Neural cell (in vitro differentiated cells): ENCODE measurements at regions not wholly inside any gene's neighbourhood (a gene's known extent, or its start where the extent isn't known, plus 50 kb on each side); places are given as distances from the start of the nearest gene placed in this dataset.

Source experiments
- H2AFZ ChIP-seq: fragments of 200-600, 300-800 bp; sonication (generic), shearing (Covaris generic); 2 replicates; pipeline ENCODE4 v1.6.0; 2014; ENCODE audit warnings: low read depth, mild to moderate bottlenecking, antibody characterized with exemption, low read length, moderate library complexity
- H3F3A ChIP-seq: fragments of 200-600 bp; shearing (Covaris generic); 2 replicates; pipeline ENCODE4 v1.6.1; 2016; ENCODE audit warnings: mild to moderate bottlenecking, moderate library complexity, mixed read lengths, antibody characterized with exemption, low read length; ENCODE audit not compliant: insufficient read depth, poor library complexity, severe bottlenecking
- H3K27ac ChIP-seq: fragments of 200-600, 300-800 bp; sonication (generic), shearing (Covaris generic); 2 replicates; pipeline ENCODE4 v1.5.1; 2014; ENCODE audit warnings: mild to moderate bottlenecking, low read length, moderate library complexity
- H3K27me3 ChIP-seq: fragments of 300-800, 200-600 bp; sonication (generic), shearing (Covaris generic); 2 replicates; pipeline ENCODE4 v1.6.0; 2014; ENCODE audit warnings: mild to moderate bottlenecking, low read depth, low read length, moderate library complexity; ENCODE audit not compliant: insufficient read depth
- H3K36me3 ChIP-seq: fragments of 300-800, 200-600 bp; sonication (generic), shearing (Covaris generic); 2 replicates; pipeline ENCODE4 v1.5.1; 2014; ENCODE audit warnings: mild to moderate bottlenecking, antibody characterized with exemption, low read length, moderate library complexity; ENCODE audit not compliant: insufficient read depth
- H3K4me2 ChIP-seq: fragments of 300-800, 200-600 bp; sonication (generic), shearing (Covaris generic); 2 replicates; pipeline ENCODE4 v1.6.0; 2014; ENCODE audit warnings: mild to moderate bottlenecking, low read length
- H3K4me3 ChIP-seq: fragments of 300-800, 200-600 bp; sonication (generic), shearing (Covaris generic); 2 replicates; pipeline ENCODE4 v1.5.1; 2014; ENCODE audit warnings: mild to moderate bottlenecking, low read length, moderate library complexity
- H3K79me2 ChIP-seq: fragments of 200-600 bp; shearing (Covaris generic); replicated peaks from 2 replicates; pipeline ENCODE4 v1.6.0; 2014; ENCODE audit warnings: mild to moderate bottlenecking, low read length, moderate library complexity; ENCODE audit not compliant: insufficient read depth
- H3K9ac ChIP-seq: fragments of 300-800, 200-600 bp; sonication (generic), shearing (Covaris generic); 2 replicates; pipeline ENCODE4 v1.6.1; 2016; ENCODE audit warnings: mild to moderate bottlenecking, low read length, mixed read lengths
- H3K9me2 ChIP-seq: fragments of 200-600 bp; shearing (Covaris generic); 2 replicates; pipeline ENCODE4 v1.6.1; 2016; ENCODE audit warnings: mild to moderate bottlenecking, low read length, mixed read lengths; ENCODE audit not compliant: insufficient read depth
- H3K9me3 ChIP-seq: fragments of 200-600, 300-800 bp; sonication (generic), shearing (Covaris generic); 2 replicates; pipeline ENCODE4 v1.6.1; 2016; ENCODE audit warnings: mild to moderate bottlenecking, mixed run types, low read length, moderate library complexity, mixed read lengths
- H4K20me1 ChIP-seq: fragments of 200-600 bp; shearing (Covaris generic); 2 replicates; pipeline ENCODE4 v1.6.1; 2016; ENCODE audit warnings: mild to moderate bottlenecking, mixed run types; ENCODE audit not compliant: insufficient read depth
- EP300 ChIP-seq: fragments of 450-650 bp; conservative IDR thresholded peaks from 2 replicates; pipeline ENCODE4 v1.6.1; 2014; ENCODE audit warnings: antibody characterized with exemption, mild to moderate bottlenecking, moderate library complexity; ENCODE audit not compliant: poor library complexity, severe bottlenecking
- EZH2 ChIP-seq: fragments of 200-600, 300-800 bp; shearing (Covaris generic), sonication (generic); IDR thresholded peaks from 2 replicates; pipeline ENCODE4 v1.6.1; 2014; ENCODE audit warnings: antibody characterized with exemption, low read length, borderline replicate concordance, mild to moderate bottlenecking; ENCODE audit not compliant: insufficient read depth, poor library complexity, severe bottlenecking
- MXI1 ChIP-seq: fragments of 450-650 bp; conservative IDR thresholded peaks from 2 replicates; pipeline ENCODE4 v1.6.1; 2014; ENCODE audit warnings: antibody characterized with exemption, mild to moderate bottlenecking; ENCODE audit not compliant: poor library complexity, severe bottlenecking
- POLR2AphosphoS5 ChIP-seq: IDR thresholded peaks from 2 replicates; pipeline ENCODE4 v1.6.1; 2012
- RAD21 ChIP-seq: fragments of 450-650 bp; conservative IDR thresholded peaks from 2 replicates; pipeline ENCODE4 v1.6.1; 2014; ENCODE audit warnings: antibody characterized with exemption, mild to moderate bottlenecking, moderate library complexity
- SMC3 ChIP-seq: fragments of 450-650 bp; conservative IDR thresholded peaks from 2 replicates; pipeline ENCODE4 v1.6.1; 2014; ENCODE audit warnings: antibody characterized with exemption, mild to moderate bottlenecking, moderate library complexity; ENCODE audit not compliant: poor library complexity
- TAF1 ChIP-seq: IDR thresholded peaks from 2 replicates; pipeline ENCODE4 v1.6.1; 2012; ENCODE audit warnings: low read depth
- TF ChIP-seq, protein P1 (sequence below): fragments of 450-650 bp; IDR thresholded peaks from 2 replicates; pipeline ENCODE4 v1.5.1; 2014; ENCODE audit warnings: antibody characterized with exemption, mild to moderate bottlenecking, moderate library complexity; ENCODE audit not compliant: poor library complexity, severe bottlenecking
- TF ChIP-seq, protein P2 (sequence below): IDR thresholded peaks from 2 replicates; pipeline ENCODE4 v1.6.1; 2012; ENCODE audit warnings: borderline replicate concordance

DNA sequence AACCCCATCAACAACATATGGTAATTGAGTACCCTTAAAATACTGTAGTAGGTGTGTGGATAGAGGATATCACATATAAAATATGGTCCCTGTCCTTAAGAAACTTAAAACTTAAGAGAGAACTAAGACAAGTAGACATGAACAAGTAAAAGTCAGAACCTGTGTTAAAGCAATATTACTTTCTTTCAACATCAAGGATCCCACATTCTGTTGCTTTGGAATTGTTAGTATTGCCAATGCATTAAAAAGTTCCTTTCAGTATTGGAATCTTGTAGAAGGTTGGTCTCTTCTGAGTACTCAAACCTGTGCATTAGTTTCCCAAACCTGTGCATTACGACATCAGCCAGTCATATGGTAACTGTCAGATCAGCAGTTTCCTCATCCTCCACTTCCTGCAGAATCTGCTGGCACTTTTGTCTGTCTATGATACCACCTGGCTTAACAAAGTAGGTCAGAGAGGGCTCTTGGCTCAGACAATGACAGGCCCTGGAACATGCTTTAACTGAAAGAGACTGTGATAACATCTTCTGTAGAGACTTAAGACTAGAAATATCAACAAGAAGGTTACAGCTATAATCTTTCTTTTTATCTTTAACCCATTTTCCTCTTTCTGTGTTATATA lies 56.5 kb downstream of the CCDC71L start:
- Histone ChIP-seq H3K4me2 (no peak overlapping the region), H3K36me3 (no peaks in the 10 kb centered on the region)
- TF ChIP-seq MXI1 (no peak), EP300 (no peak), RAD21 (no peak), EZH2 (no peak), POLR2AphosphoS5 (no peak), TAF1 (no peak), SMC3 (no peak)
- TF ChIP-seq, protein P1, sequence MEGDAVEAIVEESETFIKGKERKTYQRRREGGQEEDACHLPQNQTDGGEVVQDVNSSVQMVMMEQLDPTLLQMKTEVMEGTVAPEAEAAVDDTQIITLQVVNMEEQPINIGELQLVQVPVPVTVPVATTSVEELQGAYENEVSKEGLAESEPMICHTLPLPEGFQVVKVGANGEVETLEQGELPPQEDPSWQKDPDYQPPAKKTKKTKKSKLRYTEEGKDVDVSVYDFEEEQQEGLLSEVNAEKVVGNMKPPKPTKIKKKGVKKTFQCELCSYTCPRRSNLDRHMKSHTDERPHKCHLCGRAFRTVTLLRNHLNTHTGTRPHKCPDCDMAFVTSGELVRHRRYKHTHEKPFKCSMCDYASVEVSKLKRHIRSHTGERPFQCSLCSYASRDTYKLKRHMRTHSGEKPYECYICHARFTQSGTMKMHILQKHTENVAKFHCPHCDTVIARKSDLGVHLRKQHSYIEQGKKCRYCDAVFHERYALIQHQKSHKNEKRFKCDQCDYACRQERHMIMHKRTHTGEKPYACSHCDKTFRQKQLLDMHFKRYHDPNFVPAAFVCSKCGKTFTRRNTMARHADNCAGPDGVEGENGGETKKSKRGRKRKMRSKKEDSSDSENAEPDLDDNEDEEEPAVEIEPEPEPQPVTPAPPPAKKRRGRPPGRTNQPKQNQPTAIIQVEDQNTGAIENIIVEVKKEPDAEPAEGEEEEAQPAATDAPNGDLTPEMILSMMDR = no peak
- TF ChIP-seq, protein P2, sequence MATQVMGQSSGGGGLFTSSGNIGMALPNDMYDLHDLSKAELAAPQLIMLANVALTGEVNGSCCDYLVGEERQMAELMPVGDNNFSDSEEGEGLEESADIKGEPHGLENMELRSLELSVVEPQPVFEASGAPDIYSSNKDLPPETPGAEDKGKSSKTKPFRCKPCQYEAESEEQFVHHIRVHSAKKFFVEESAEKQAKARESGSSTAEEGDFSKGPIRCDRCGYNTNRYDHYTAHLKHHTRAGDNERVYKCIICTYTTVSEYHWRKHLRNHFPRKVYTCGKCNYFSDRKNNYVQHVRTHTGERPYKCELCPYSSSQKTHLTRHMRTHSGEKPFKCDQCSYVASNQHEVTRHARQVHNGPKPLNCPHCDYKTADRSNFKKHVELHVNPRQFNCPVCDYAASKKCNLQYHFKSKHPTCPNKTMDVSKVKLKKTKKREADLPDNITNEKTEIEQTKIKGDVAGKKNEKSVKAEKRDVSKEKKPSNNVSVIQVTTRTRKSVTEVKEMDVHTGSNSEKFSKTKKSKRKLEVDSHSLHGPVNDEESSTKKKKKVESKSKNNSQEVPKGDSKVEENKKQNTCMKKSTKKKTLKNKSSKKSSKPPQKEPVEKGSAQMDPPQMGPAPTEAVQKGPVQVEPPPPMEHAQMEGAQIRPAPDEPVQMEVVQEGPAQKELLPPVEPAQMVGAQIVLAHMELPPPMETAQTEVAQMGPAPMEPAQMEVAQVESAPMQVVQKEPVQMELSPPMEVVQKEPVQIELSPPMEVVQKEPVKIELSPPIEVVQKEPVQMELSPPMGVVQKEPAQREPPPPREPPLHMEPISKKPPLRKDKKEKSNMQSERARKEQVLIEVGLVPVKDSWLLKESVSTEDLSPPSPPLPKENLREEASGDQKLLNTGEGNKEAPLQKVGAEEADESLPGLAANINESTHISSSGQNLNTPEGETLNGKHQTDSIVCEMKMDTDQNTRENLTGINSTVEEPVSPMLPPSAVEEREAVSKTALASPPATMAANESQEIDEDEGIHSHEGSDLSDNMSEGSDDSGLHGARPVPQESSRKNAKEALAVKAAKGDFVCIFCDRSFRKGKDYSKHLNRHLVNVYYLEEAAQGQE = no peak

DNA sequence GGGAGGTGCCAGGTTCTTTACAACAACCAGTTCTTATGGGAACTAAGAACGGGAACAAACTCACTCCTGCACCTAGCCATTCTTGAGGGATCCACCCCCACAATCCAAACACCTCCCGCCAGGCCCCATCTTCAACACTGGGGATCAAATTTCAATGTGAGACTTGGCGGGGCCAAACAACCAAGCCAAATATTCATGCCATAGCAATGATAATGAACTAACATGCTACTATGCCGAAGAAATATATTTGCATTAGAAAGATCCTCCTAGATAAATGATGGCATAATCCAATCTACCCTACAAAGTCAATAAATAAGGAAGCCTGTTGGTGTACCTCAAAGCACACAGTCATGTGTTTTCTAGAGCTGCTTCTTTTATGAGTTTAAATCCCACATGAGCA lies 57.6 kb downstream of the CCDC71L start:
- Histone ChIP-seq H3K79me2 (no peaks in the 10 kb centered on the region), H3K27ac (no peak overlapping the region), H3K9me3 (no peaks in the 10 kb centered on the region), H3K27me3 (no peaks in the 10 kb centered on the region), H3K4me3 (no peak overlapping the region), H3K9ac (no peak overlapping the region), H2AFZ (no peak overlapping the region), H4K20me1 (no peaks in the 10 kb centered on the region), H3K9me2 (no peaks in the 10 kb centered on the region), H3K36me3 (no peaks in the 10 kb centered on the region), H3K4me2 (no peak overlapping the region), H3F3A (no peaks in the 10 kb centered on the region)
- TF ChIP-seq TAF1 = no peak
- TF ChIP-seq, protein P2 = no peak
- TF ChIP-seq MXI1 = no peak
- no peak for TF ChIP-seq EP300
- TF ChIP-seq, protein P1 = no peak
- TF ChIP-seq RAD21 = no peak
- no peak for TF ChIP-seq EZH2
- no peak for TF ChIP-seq SMC3
- no peak for TF ChIP-seq POLR2AphosphoS5

More for the DNA sequence above, 56.5 kb downstream of the CCDC71L start:
- Histone ChIP-seq H3K79me2 (no peaks in the 10 kb centered on the region), H3K27me3 (no peaks in the 10 kb centered on the region), H3K4me3 (no peak overlapping the region), H3K27ac (no peak overlapping the region), H3F3A (no peaks in the 10 kb centered on the region), H3K9me3 (no peaks in the 10 kb centered on the region), H2AFZ (no peak overlapping the region), H3K9me2 (no peaks in the 10 kb centered on the region), H3K9ac (no peak overlapping the region), H4K20me1 (no peaks in the 10 kb centered on the region)
